ENCODE measurements at regions not wholly inside any gene's neighbourhood (a gene's known extent, or its start where the extent isn't known, plus 50 kb on each side); places are given as distances from the start of the nearest gene placed in this dataset.

DNA sequence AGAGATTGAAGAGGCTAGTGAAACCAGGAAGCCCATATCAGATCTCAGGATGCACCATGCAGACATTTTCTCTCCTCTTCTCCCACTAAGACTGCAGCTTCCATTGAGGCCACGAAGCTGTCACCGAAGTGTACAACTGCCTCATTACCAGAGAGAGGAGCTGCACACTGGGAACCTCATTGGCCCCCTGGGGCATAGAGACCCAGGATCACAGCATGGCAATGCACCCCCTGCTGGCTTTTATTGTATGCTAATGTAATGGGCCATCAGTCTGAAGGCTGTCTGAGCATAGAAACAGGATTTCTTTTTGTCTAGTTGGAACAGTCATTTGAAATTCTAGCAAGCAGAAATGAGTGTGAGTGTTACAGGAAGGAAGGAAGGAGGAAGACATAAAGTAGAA lies 861.6 kb upstream of the CELF4 start:
- no peaks in the 10 kb centered on the region for H3F3A ChIP-seq (ENCODE audit: low read length, unreplicated experiment)
- TF ChIP-seq EZH2phosphoT487 (IDR thresholded peaks at IDR 0.05; ENCODE audit: borderline replicate concordance, low read length) (no peak), EZH2 (IDR thresholded peaks at IDR 0.05; ENCODE audit: low read length, unreplicated experiment) (no peak)
- TF ChIP-seq, protein P1, sequence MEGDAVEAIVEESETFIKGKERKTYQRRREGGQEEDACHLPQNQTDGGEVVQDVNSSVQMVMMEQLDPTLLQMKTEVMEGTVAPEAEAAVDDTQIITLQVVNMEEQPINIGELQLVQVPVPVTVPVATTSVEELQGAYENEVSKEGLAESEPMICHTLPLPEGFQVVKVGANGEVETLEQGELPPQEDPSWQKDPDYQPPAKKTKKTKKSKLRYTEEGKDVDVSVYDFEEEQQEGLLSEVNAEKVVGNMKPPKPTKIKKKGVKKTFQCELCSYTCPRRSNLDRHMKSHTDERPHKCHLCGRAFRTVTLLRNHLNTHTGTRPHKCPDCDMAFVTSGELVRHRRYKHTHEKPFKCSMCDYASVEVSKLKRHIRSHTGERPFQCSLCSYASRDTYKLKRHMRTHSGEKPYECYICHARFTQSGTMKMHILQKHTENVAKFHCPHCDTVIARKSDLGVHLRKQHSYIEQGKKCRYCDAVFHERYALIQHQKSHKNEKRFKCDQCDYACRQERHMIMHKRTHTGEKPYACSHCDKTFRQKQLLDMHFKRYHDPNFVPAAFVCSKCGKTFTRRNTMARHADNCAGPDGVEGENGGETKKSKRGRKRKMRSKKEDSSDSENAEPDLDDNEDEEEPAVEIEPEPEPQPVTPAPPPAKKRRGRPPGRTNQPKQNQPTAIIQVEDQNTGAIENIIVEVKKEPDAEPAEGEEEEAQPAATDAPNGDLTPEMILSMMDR (conservative IDR thresholded peaks at IDR 0.05; ENCODE audit: low read depth, low read length) = no peak
- H3K79me2 ChIP-seq (ENCODE audit: low read length) = no peaks in the 10 kb centered on the region
- no peaks in the 10 kb centered on the region for H4K20me1 ChIP-seq (ENCODE audit: low read length)
- no TSS peak for BruUV-seq (replicated peaks)
- H3K9ac ChIP-seq (ENCODE audit: low read length) = no peak overlapping the region
- ChIA-PET CTCF (no interaction called here), POLR2A (ENCODE audit: unreplicated experiment) (no interaction called here)
- H3K9me3 ChIP-seq (ENCODE audit: low read length) = no peaks in the 10 kb centered on the region
- no peak overlapping the region for H2AFZ ChIP-seq (ENCODE audit: low read length)
- H3K4me2 ChIP-seq (ENCODE audit: low read length) = no peak overlapping the region
- H3K27me3 ChIP-seq (ENCODE audit: low read length) = no peaks in the 10 kb centered on the region
- ATAC-seq = no peak
- no peaks in the 10 kb centered on the region for H3K4me1 ChIP-seq (ENCODE audit: insufficient read depth, low read length)
- H3K36me3 ChIP-seq (ENCODE audit: low read depth, low read length) = no peaks in the 10 kb centered on the region
- H3K27ac ChIP-seq (ENCODE audit: low read length) = no peak overlapping the region
- H3K4me3 ChIP-seq (ENCODE audit: low read length) = no peak overlapping the region
- no peak for DNase-seq
- intact Hi-C loops (cut with micrococcal nuclease) = no loop called here
- H3K9me2 ChIP-seq (replicated peaks; ENCODE audit: low read length) = no peaks in the 10 kb centered on the region

DNA sequence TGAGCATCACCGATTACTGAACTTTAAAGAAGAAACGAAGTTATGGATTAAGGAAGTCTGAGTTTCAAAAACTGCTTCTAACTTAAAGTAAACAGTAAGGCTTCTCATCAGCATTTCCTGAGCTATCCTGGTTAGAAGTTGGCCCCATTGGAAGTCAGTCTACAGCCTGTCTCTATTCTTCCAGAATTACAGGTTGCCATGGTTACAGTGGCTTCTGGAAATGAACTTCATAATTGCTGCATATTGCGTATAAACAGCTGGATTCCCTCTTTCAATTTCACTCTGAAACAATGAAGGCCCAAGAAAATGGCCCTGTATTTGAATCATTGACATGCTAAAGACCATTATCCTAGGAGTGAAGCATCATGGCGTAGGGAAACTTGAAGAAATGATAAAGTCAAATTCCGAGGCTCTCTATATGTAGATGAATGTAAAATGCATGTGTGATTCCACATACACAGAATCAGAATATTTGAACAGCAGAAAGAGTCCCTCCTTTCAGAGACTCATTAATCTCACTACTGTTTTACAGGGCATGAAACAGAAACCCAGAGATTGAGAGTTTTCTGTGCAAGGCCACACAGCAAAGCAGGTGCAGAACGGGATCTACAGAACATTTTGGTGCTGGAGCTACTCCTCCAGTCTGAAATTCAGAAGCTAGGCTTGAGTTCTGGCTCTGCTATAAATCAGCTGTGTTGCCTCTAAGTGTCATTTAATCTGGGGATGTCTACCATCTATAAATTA lies 856.4 kb upstream of the CELF4 start:
- no peak overlapping the region for H2AFZ ChIP-seq (ENCODE audit: low read length)
- no peak overlapping the region for H3K27ac ChIP-seq (ENCODE audit: low read length)
- H3K4me1 ChIP-seq (ENCODE audit: insufficient read depth, low read length) = no peaks in the 10 kb centered on the region
- no peak overlapping the region for H3K9ac ChIP-seq (ENCODE audit: low read length)
- no peaks in the 10 kb centered on the region for H3K27me3 ChIP-seq (ENCODE audit: low read length)
- no peak overlapping the region for H3K4me3 ChIP-seq (ENCODE audit: low read length)
- no peaks in the 10 kb centered on the region for H3K79me2 ChIP-seq (ENCODE audit: low read length)
- ChIA-PET POLR2A (ENCODE audit: unreplicated experiment) (no interaction called here), CTCF (no interaction called here)
- TF ChIP-seq EZH2phosphoT487 (IDR thresholded peaks at IDR 0.05; ENCODE audit: borderline replicate concordance, low read length) (no peak), EZH2 (IDR thresholded peaks at IDR 0.05; ENCODE audit: low read length, unreplicated experiment) (no peak)
- DNase-seq (no peak), ATAC-seq (no peak)
- H3K9me2 ChIP-seq (replicated peaks; ENCODE audit: low read length) = no peaks in the 10 kb centered on the region
- H3K36me3 ChIP-seq (ENCODE audit: low read depth, low read length) = no peaks in the 10 kb centered on the region
- no peaks in the 10 kb centered on the region for H3K9me3 ChIP-seq (ENCODE audit: low read length)
- intact Hi-C loops (cut with micrococcal nuclease) = no loop called here
- BruUV-seq (replicated peaks) = no TSS peak
- H3K4me2 ChIP-seq (ENCODE audit: low read length) = no peak overlapping the region
- no peaks in the 10 kb centered on the region for H4K20me1 ChIP-seq (ENCODE audit: low read length)
- no peaks in the 10 kb centered on the region for H3F3A ChIP-seq (ENCODE audit: low read length, unreplicated experiment)

DNA sequence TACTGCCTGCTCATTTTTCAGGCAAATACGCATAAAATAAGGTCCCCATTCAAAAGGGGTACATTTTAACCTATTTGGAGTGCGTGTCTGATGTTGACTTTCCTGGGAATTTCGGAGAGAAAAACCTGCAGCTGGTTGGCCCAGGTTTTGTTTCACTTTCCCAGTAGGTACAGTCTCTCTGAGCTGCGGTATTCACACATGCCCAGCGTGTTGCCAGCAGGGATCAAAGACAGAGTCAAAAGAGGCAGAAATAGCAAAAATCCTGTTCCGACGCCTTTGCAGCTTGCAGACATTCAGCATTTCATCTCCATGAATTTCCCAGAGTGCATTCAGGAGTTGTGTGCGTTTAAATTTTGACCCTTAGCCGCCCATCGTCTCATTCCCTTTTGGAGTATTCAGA lies 855.4 kb upstream of the CELF4 start:
- Histone ChIP-seq H3K36me3 (ENCODE audit: low read depth, low read length) (no peaks in the 10 kb centered on the region), H3K79me2 (ENCODE audit: low read length) (no peaks in the 10 kb centered on the region), H3F3A (ENCODE audit: low read length, unreplicated experiment) (no peaks in the 10 kb centered on the region), H3K4me3 (ENCODE audit: low read length) (no peak overlapping the region), H2AFZ (ENCODE audit: low read length) (no peak overlapping the region), H4K20me1 (ENCODE audit: low read length) (no peaks in the 10 kb centered on the region), H3K4me1 (ENCODE audit: insufficient read depth, low read length) (no peaks in the 10 kb centered on the region), H3K4me2 (ENCODE audit: low read length) (no peak overlapping the region), H3K27ac (ENCODE audit: low read length) (no peak overlapping the region), H3K9ac (ENCODE audit: low read length) (no peak overlapping the region), H3K27me3 (ENCODE audit: low read length) (no peaks in the 10 kb centered on the region), H3K9me2 (replicated peaks; ENCODE audit: low read length) (no peaks in the 10 kb centered on the region), H3K9me3 (ENCODE audit: low read length) (no peaks in the 10 kb centered on the region)
- TF ChIP-seq EZH2phosphoT487 (IDR thresholded peaks at IDR 0.05; ENCODE audit: borderline replicate concordance, low read length) (no peak), EZH2 (IDR thresholded peaks at IDR 0.05; ENCODE audit: low read length, unreplicated experiment) (no peak)
- TF ChIP-seq, protein P1 (conservative IDR thresholded peaks at IDR 0.05; ENCODE audit: low read depth, low read length) = no peak
- POLR2A ChIA-PET (ENCODE audit: unreplicated experiment) = no interaction called here
- CTCF ChIA-PET = no interaction called here
- BruUV-seq (replicated peaks) = no TSS peak
- ATAC-seq (no peak), DNase-seq (no peak)
- intact Hi-C loops (cut with micrococcal nuclease) = no loop called here
